Breast epithelium (tissue), 4 donors: ENCODE measurements at regions not wholly inside any gene's neighbourhood (a gene's known extent, or its start where the extent isn't known, plus 50 kb on each side); places are given as distances from the start of the nearest gene placed in this dataset.

ENCODE experiments used
- DNase-seq, 2 donors: peaks; one replicate each; pipeline ENCODE4 v3.0.0-alpha.2; 2019; ENCODE audit warnings: low spot score in 2 of 2
- H3K27ac ChIP-seq, 2 donors: fragments of 200-600 bp; sonication (generic) in 1 of 2; one replicate each; pipeline ENCODE4 v1.5.1; 2016 to 2019; ENCODE audit warnings: mild to moderate bottlenecking in 1 of 2
- H3K27me3 ChIP-seq, 2 donors: fragments of 200-600 bp; sonication (generic) in 1 of 2; one replicate each; pipeline versions ENCODE4 v1.5.1 to v1.6.0; 2017 to 2019; ENCODE audit warnings: control low read depth in 1 of 2, mild to moderate bottlenecking in 1 of 2
- H3K36me3 ChIP-seq: fragments of 200-600 bp; one replicate; pipeline ENCODE4 v1.5.1; 2019
- H3K4me1 ChIP-seq, 2 donors: fragments of 200-600 bp; sonication (generic); one replicate each; pipeline ENCODE4 v1.5.1; 2016 to 2019; ENCODE audit warnings: control low read depth in 1 of 2
- H3K4me3 ChIP-seq, 3 donors: fragments of 200-600 bp; sonication (generic); 1 replicate in 2 of 3; 2 replicates in 1 of 3; pipeline ENCODE4 v1.5.1; 2016 to 2019; ENCODE audit warnings: mild to moderate bottlenecking in 3 of 3, moderate library complexity in 2 of 3
- H3K9me3 ChIP-seq, 2 donors: fragments of 200-600 bp; sonication (generic) in 1 of 2; one replicate each; pipeline ENCODE4 v1.5.1; 2016 to 2019; ENCODE audit warnings: control low read depth in 1 of 2
- POLR2A ChIP-seq: fragments of 450-650 bp; IDR thresholded peaks from one replicate; pipeline ENCODE4 v1.6.1; 2016; ENCODE audit warnings: antibody characterized with exemption, mild to moderate bottlenecking, moderate library complexity
- POLR2AphosphoS5 ChIP-seq, 3 donors: sonication (generic); formaldehyde crosslinking; IDR thresholded peaks; one replicate each; pipeline ENCODE4 v1.6.1; 2017; ENCODE audit warnings: antibody characterized with exemption in 3 of 3
- intact Hi-C: fragments of 100-400 bp; cut with DNase I; formaldehyde crosslinking; loops from one replicate; pipeline ENCODE4 v1.15.1; 2023; ENCODE audit warnings: low total_unique reads
- TF ChIP-seq, protein P1 (sequence below), 3 donors: fragments of 450-650 bp; IDR thresholded peaks; one replicate each; pipeline ENCODE4 v1.5.1; 2016 to 2017; ENCODE audit warnings: antibody characterized with exemption in 3 of 3, mild to moderate bottlenecking in 3 of 3, moderate library complexity in 3 of 3

DNA sequence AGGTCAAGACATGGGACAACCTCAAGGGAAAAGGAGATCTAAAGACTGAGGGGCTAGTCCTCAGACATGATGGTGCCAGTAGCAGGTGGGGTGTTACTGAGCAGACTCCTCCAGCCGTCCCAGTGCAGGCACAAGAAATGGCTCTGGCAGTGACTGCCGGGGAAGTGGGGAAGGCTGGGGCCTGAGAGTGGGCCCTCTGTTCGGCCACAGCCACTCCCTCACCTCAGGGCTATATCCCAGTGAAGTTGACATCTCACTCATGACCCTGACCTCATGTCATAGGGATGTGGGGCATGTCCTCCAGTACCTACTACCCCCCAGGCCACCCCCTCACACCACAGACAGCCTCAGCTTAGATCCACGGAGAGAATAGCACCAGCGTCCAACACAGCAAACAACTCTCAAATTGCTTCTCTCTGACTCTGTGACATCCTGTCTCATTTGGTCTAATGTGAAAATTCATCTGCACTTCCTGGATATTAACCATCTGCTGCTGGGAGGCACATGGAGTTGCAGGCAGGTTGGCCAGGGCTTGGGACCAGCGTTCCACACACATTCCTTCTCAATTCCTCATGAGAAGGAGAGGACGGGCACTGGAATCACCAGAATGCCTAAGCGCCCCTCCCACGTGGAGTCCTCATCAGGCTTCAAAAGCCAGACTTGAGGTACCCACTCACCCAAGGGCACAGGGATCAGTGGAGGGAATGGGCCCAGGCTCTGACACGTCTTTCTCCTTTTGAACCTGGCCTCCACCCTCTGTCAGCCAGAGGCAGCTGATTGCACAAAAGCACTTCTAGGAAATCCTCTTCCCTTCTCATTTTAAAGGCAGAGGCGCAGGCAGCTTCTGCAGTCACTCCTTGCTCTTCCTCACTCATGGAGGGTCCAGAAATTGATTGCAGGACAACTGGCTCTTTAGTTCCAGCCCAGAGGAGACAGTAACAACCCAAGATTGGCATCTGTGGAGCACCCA is 163.6 kb upstream of the CST7 start:
- intact Hi-C loops, result no loop called here
- no peaks in the 10 kb centered on the region for H3K9me3 ChIP-seq
- H3K4me3 ChIP-seq, result no peak overlapping the region
- H3K27me3 ChIP-seq, result peaks cover 0 to 19% of the 10 kb centered on the region in 2 donors
- TF ChIP-seq POLR2AphosphoS5 (IDR thresholded peaks at IDR 0.05) (no peak), POLR2A (no peak)
- TF ChIP-seq, protein P1, sequence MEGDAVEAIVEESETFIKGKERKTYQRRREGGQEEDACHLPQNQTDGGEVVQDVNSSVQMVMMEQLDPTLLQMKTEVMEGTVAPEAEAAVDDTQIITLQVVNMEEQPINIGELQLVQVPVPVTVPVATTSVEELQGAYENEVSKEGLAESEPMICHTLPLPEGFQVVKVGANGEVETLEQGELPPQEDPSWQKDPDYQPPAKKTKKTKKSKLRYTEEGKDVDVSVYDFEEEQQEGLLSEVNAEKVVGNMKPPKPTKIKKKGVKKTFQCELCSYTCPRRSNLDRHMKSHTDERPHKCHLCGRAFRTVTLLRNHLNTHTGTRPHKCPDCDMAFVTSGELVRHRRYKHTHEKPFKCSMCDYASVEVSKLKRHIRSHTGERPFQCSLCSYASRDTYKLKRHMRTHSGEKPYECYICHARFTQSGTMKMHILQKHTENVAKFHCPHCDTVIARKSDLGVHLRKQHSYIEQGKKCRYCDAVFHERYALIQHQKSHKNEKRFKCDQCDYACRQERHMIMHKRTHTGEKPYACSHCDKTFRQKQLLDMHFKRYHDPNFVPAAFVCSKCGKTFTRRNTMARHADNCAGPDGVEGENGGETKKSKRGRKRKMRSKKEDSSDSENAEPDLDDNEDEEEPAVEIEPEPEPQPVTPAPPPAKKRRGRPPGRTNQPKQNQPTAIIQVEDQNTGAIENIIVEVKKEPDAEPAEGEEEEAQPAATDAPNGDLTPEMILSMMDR (IDR thresholded peaks at IDR 0.05), result no peak
- H3K4me1 ChIP-seq, result no peaks in the 10 kb centered on the region
- H3K27ac ChIP-seq, result no peak overlapping the region
- DNase-seq, result no peak
- no peaks in the 10 kb centered on the region for H3K36me3 ChIP-seq

DNA sequence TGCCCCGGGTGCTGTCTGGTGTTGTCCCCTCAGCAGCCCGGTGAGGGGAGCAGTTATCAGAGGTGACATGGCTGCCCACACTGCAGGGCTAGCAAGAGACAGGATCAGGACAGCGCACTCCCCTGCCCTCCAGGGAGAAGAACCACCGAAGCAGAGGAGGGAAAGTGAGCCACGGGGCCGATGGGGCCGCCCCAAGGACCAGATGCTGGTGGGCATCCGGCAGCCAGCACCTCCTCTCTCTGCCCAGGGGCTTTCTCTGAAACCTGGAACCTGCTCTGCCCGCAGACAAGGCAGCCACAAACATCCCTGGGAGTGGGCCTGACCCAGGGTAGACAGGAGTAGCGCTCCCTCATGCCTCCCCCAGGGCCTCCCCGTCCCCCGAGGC is 163.0 kb upstream of the CST7 start:
- DNase-seq, result no peak
- H3K9me3 ChIP-seq, result no peaks in the 10 kb centered on the region
- H3K27me3 ChIP-seq, result peaks cover 0 to 12% of the 10 kb centered on the region in 2 donors
- H3K4me1 ChIP-seq, result no peaks in the 10 kb centered on the region
- intact Hi-C loops, result no loop called here
- no peak overlapping the region for H3K27ac ChIP-seq
- no peaks in the 10 kb centered on the region for H3K36me3 ChIP-seq
- no peak for TF ChIP-seq POLR2A
- TF ChIP-seq POLR2AphosphoS5 (IDR thresholded peaks at IDR 0.05), result no peak
- TF ChIP-seq, protein P1 (IDR thresholded peaks at IDR 0.05), result no peak
- H3K4me3 ChIP-seq, result no peak overlapping the region

DNA sequence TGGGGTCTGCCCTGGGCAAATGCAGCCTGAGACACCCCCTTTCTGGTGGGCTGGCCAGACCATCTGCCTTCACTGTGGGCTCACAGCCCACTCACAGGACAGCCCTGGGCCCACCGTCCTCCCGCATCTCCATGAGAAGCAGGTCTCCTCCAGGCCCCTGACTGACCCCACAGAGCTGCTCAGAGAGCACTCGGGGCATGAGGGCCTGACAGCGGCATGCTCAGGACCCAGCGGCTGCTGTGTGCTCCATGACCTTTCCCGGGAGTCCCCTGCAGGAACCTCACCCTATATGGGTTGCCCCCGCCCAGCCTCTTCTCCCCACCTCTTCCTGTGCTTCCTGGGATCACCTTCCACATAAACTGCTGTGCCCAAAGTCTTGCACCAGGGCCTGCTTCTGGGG is 162.4 kb upstream of the CST7 start:
- H3K9me3 ChIP-seq, result no peaks in the 10 kb centered on the region
- no peaks in the 10 kb centered on the region for H3K36me3 ChIP-seq
- intact Hi-C loops, result no loop called here
- H3K4me1 ChIP-seq, result no peaks in the 10 kb centered on the region
- TF ChIP-seq, protein P1 (IDR thresholded peaks at IDR 0.05), result no peak
- TF ChIP-seq POLR2AphosphoS5 (IDR thresholded peaks at IDR 0.05) (no peak), POLR2A (no peak)
- peaks cover 0 to 8% of the 10 kb centered on the region in 2 donors for H3K27me3 ChIP-seq
- DNase-seq, result no peak
- H3K27ac ChIP-seq, result no peak overlapping the region
- no peak overlapping the region for H3K4me3 ChIP-seq

DNA sequence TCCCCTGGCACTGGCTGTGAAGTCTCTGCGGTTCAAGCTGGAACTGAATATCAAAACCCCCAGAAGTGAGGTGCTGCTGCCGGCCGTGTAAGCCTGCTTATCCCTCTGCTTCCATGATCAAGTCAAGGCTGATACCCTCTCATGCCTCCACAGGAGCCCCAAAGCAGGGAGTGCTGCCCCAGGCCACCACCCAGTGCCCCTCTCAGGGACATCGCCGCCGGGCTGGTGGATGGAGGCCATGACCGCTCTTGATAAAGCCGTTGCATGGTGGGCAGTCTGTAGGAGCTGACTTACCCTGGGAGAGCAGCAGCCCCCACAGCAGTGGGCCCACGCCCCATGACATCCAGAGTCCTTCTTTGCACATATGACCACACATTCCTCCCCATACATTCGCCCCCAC is 162.0 kb upstream of the CST7 start:
- H3K4me3 ChIP-seq, result no peak overlapping the region
- H3K4me1 ChIP-seq, result no peaks in the 10 kb centered on the region
- intact Hi-C loops, result no loop called here
- no peak for DNase-seq
- H3K27ac ChIP-seq, result no peak overlapping the region
- H3K27me3 ChIP-seq, result peaks cover 0 to 8% of the 10 kb centered on the region in 2 donors
- no peaks in the 10 kb centered on the region for H3K9me3 ChIP-seq
- no peaks in the 10 kb centered on the region for H3K36me3 ChIP-seq
- TF ChIP-seq, protein P1 (IDR thresholded peaks at IDR 0.05), result no peak
- TF ChIP-seq POLR2A (no peak), POLR2AphosphoS5 (IDR thresholded peaks at IDR 0.05) (no peak)

DNA sequence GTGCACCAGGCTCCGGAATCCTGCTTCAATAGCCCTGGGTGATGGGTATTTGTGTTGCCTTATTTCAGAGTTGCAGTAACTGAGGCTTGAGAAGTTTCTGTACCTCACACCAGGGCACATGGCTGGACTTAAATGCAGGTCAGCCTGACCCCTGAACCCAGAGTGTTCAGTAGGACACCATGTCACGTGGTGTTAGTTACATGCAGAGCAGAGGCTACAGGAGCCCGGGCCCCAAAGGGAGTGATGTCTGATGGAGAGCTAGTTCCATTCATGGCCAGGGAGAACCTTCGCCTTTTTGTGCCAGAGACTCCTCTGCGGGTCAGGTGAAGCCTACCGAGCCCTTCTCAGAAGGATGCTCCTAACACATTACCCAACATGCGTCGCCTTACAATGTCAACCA is 161.4 kb upstream of the CST7 start:
- intact Hi-C loops, result no loop called here
- TF ChIP-seq POLR2A (no peak), POLR2AphosphoS5 (IDR thresholded peaks at IDR 0.05) (no peak)
- TF ChIP-seq, protein P1 (IDR thresholded peaks at IDR 0.05), result no peak
- Histone ChIP-seq H3K9me3 (no peaks in the 10 kb centered on the region), H3K27me3 (peaks cover 0 to 10% of the 10 kb centered on the region in 2 donors), H3K4me1 (no peaks in the 10 kb centered on the region), H3K4me3 (no peak overlapping the region), H3K36me3 (no peaks in the 10 kb centered on the region), H3K27ac (no peak overlapping the region)
- no peak for DNase-seq
